Naive thymus-derived CD4-positive, alpha-beta T cell (primary cell): ENCODE measurements at regions not wholly inside any gene's neighbourhood (a gene's known extent, or its start where the extent isn't known, plus 50 kb on each side); places are given as distances from the start of the nearest gene placed in this dataset.
A peak's percentile ranks its signal among the peaks of the same experiment; 100 is the strongest.

Source experiments
- ATAC-seq: fragments of 150-1000 bp; cut with Tn5 transposase; 2 replicates; pipeline ENCODE4 v1.10.0; 2021; ENCODE audit warnings: mild to moderate bottlenecking, moderate library complexity
- CTCF ChIA-PET: fragments of 350-600 bp; sonication (Branson Sonifier 250); formaldehyde crosslinking; loops from one replicate; lab custom pipeline; 2021; ENCODE audit warnings: antibody characterized with exemption; lab: Charles Lee
- POLR2A ChIA-PET: fragments of 350-600 bp; sonication (Branson Sonifier 250); formaldehyde crosslinking; loops from one replicate; lab custom pipeline; 2021; ENCODE audit warnings: antibody characterized with exemption, inconsistent platforms; lab: Charles Lee
- DNase-seq, 9 donors: peaks; one replicate each; pipeline versions ENCODE4 v3.0.0 to v3.0.0-alpha.2; 2020 to 2022; ENCODE audit warnings: mixed read lengths in 1 of 9
- H3K27ac ChIP-seq: one replicate; pipeline ENCODE4 v1.7.0; 2013; ENCODE audit warnings: mild to moderate bottlenecking, low read depth, low read length, moderate library complexity
- H3K27me3 ChIP-seq, 2 donors: one replicate each; pipeline ENCODE4 v1.7.0; 2013; ENCODE audit warnings: low read length in 2 of 2, mild to moderate bottlenecking in 2 of 2, moderate library complexity in 2 of 2; ENCODE audit not compliant: control insufficient read depth in 2 of 2, insufficient read depth in 2 of 2
- H3K36me3 ChIP-seq, 3 experiments: 1 replicate in 2 of 3; 2 replicates in 1 of 3; pipeline ENCODE4 v1.7.0; 2013; ENCODE audit warnings: low read length in 3 of 3, mild to moderate bottlenecking in 3 of 3, moderate library complexity in 1 of 3; ENCODE audit not compliant: insufficient read depth in 3 of 3, control insufficient read depth in 2 of 3
- H3K4me1 ChIP-seq, 2 donors: one replicate each; pipeline ENCODE4 v1.7.0; 2013; ENCODE audit warnings: low read length in 2 of 2, mild to moderate bottlenecking in 2 of 2, moderate library complexity in 1 of 2; ENCODE audit not compliant: control insufficient read depth in 2 of 2, insufficient read depth in 2 of 2
- H3K4me3 ChIP-seq: 2 replicates; pipeline ENCODE4 v1.7.0; 2013; ENCODE audit warnings: mild to moderate bottlenecking, low read length
- H3K9me3 ChIP-seq, 3 experiments: 1 replicate in 2 of 3; 2 replicates in 1 of 3; pipeline ENCODE4 v1.7.0; 2013; ENCODE audit warnings: low read length in 3 of 3; ENCODE audit not compliant: control insufficient read depth in 2 of 3
- H3K27ac Mint-ChIP-seq, 9 donors: one replicate each; pipeline ENCODE4 v1.8.0; 2020 to 2022; ENCODE audit warnings: mixed read lengths in 9 of 9, mild to moderate bottlenecking in 8 of 9, moderate library complexity in 5 of 9, inconsistent platforms in 2 of 9
- H3K27me3 Mint-ChIP-seq, 5 donors: one replicate each; pipeline ENCODE4 v1.8.0; 2021 to 2022; ENCODE audit warnings: mixed read lengths in 5 of 5, mild to moderate bottlenecking in 1 of 5
- H3K36me3 Mint-ChIP-seq, 5 donors: one replicate each; pipeline ENCODE4 v1.8.0; 2020 to 2022; ENCODE audit warnings: mixed read lengths in 5 of 5, mild to moderate bottlenecking in 3 of 5, inconsistent platforms in 1 of 5
- H3K4me1 Mint-ChIP-seq, 7 donors: one replicate each; pipeline ENCODE4 v1.8.0; 2020 to 2022; ENCODE audit warnings: mixed read lengths in 7 of 7, mild to moderate bottlenecking in 3 of 7, inconsistent platforms in 1 of 7
- H3K4me3 Mint-ChIP-seq, 10 donors: one replicate each; pipeline ENCODE4 v1.8.0; 2020 to 2022; ENCODE audit warnings: mild to moderate bottlenecking in 10 of 10, mixed read lengths in 10 of 10, moderate library complexity in 6 of 10, inconsistent platforms in 2 of 10
- H3K9me3 Mint-ChIP-seq, 11 donors: one replicate each; pipeline ENCODE4 v1.8.0; 2020 to 2022; ENCODE audit warnings: mixed read lengths in 11 of 11, mild to moderate bottlenecking in 4 of 11, inconsistent platforms in 1 of 11, moderate library complexity in 1 of 11
- intact Hi-C, 2 donors: fragments of 100-400 bp; cut with micrococcal nuclease; formaldehyde crosslinking; loops; one replicate each; pipeline ENCODE4 v1.15.1; 2023

DNA sequence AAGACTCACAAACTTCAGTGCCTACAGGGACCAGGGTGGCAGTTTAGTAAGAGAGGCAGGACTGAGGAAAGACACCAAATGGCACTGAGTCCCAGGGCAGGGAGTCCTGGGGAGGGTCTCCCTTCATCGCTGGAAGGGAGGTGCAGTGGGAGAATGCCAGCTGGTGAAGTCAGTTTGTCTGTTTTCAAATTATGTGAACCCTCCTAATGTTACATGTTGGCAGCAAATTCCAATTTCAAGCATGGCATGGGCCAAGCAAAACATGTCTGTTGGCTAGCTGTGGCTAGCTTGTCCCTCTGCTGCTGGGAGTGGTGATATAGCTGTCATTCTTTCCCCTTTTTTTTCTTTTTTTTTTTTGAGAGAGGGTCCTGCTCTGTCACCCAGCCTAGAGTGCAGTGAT lies 55.9 kb upstream of the HAAO start:
- H3K36me3 ChIP-seq, result no peaks in the 10 kb centered on the region
- DNase-seq, result no peak
- H3K4me3 ChIP-seq, result no peak overlapping the region
- no peaks in the 10 kb centered on the region for H3K9me3 ChIP-seq
- H3K4me1 ChIP-seq, result no peaks in the 10 kb centered on the region
- Mint-ChIP-seq H3K36me3 (peaks cover 0 to 3% (median 0%) of the 10 kb centered on the region in 5 donors), H3K4me1 (no peaks in the 10 kb centered on the region), H3K27ac (no peak overlapping the region), H3K9me3 (peaks cover 0 to 1% (median 0%) of the 10 kb centered on the region in 11 donors), H3K4me3 (no peak overlapping the region), H3K27me3 (peaks cover 0 to 5% (median 0%) of the 10 kb centered on the region in 5 donors)
- H3K27me3 ChIP-seq, result no peaks in the 10 kb centered on the region
- no peak overlapping the region for H3K27ac ChIP-seq
- intact Hi-C loops, result no loop called here
- ChIA-PET POLR2A (no interaction called here), CTCF (interaction anchor here (0.7 to 0.8 kb wide), 2 partner anchors 11 to 884 kb away, joined by 3 read pairs; no protein-coding TSS in a partner anchor)
- no peak for ATAC-seq

DNA sequence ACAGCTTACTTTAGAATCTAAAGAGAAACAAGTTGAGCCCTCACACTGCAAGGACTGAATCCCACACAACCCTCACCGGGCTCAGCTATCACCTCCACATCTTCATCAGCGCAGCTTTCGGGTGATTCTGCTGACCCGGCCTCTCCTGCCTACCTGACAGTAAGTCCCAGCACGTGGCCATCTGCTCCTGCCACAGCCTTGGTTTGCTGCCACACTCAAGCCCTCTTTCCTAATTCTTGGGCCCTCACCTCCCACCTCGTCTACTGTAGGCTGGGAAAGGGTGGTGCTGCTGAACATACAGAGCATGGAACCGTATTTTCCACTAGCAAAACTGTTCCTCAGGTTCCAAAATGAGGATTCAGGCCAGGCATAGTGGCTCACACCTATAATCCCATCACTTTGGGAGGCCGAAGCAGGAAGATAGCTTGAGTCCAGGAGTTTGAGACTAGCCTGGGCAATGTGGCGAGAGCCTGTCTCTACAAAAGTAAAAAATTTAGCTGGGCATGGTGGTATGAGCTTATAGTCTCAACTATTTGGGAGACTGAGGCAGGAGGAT lies 55.3 kb upstream of the HAAO start:
- Mint-ChIP-seq H3K27ac (no peak overlapping the region), H3K9me3 (peaks cover 0 to 1% (median 0%) of the 10 kb centered on the region in 11 donors), H3K27me3 (peaks cover 0 to 5% (median 0%) of the 10 kb centered on the region in 5 donors), H3K36me3 (peaks cover 0 to 3% (median 0%) of the 10 kb centered on the region in 5 donors), H3K4me3 (no peak overlapping the region), H3K4me1 (no peaks in the 10 kb centered on the region)
- DNase-seq (no peak), ATAC-seq (no peak)
- Histone ChIP-seq H3K9me3 (no peaks in the 10 kb centered on the region), H3K27ac (no peak overlapping the region), H3K4me3 (no peak overlapping the region), H3K27me3 (no peaks in the 10 kb centered on the region), H3K4me1 (no peaks in the 10 kb centered on the region), H3K36me3 (no peaks in the 10 kb centered on the region)
- POLR2A ChIA-PET, result no interaction called here
- CTCF ChIA-PET, result interaction anchor here (0.7 kb wide), 1 partner anchor 885 kb away, joined by 3 read pairs; no protein-coding TSS in a partner anchor
- intact Hi-C loops, result no loop called here

DNA sequence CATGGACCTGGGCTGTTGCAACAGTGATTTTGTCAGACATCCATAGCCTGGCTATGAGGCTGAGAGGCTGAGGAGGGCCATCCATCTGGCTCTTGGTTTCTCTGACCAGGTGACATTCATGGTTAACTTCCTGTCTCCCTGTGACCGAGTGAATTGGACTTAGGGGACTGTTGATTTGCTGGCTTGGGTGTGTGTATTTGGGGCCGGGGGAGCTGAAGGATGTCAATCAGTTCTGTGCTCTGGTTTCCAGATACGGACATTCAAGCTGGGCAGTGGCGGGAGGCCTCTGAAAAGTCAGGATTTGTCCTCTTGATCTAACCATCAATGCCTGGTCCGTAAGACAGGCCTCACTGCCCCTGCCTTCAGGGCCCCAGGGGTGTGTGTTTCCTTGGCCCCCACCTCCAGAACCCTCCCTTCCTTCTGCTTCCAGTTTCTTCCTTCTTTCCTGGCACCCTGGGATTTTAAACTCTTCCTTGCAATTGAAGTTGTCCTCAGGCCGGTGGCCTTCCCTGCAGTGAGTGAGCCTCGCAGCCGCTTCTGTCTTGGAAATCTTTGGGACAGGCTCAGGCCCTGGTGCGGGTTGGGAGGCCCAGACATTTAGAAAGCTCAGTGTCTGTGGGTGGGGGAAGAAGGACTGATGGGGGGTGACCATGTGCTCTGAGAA lies 54.7 kb upstream of the HAAO start:
- Histone ChIP-seq H3K4me3 (no peak overlapping the region), H3K27me3 (no peaks in the 10 kb centered on the region), H3K27ac (no peak overlapping the region), H3K4me1 (no peaks in the 10 kb centered on the region), H3K36me3 (no peaks in the 10 kb centered on the region), H3K9me3 (no peaks in the 10 kb centered on the region)
- Mint-ChIP-seq H3K4me3 (no peak overlapping the region), H3K27me3 (peaks cover 0 to 5% (median 0%) of the 10 kb centered on the region in 5 donors), H3K4me1 (no peaks in the 10 kb centered on the region), H3K9me3 (peaks cover 0 to 1% (median 0%) of the 10 kb centered on the region in 11 donors), H3K36me3 (peaks cover 0 to 3% (median 0%) of the 10 kb centered on the region in 5 donors), H3K27ac (peak overlapping the region in 1 of 9 donors; percentile 30)
- CTCF ChIA-PET, result no interaction called here
- POLR2A ChIA-PET, result interaction anchor here (0.6 kb wide), 1 partner anchor 37 kb away, joined by 3 read pairs; no protein-coding TSS in a partner anchor
- intact Hi-C loops, result no loop called here
- no peak for ATAC-seq
- no peak for DNase-seq

DNA sequence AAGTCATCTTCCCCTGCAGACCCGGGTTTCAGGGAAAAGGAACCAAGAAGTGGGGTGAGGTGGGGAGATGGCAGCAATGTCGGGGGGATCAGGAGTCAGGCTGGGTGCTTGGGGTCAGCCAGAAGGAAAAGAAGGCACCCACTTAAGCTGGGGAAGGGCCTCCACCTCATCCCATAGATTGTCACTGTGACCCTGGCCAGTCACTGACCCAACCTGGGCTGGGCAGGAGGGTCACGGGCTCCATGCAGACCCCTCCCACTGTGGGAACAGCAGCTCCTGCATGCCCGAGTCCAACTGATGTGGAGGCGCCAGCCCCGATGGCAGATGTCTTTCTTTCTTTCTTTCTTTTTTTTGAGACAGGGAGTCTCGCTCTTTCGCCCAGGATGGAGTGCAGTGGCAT lies 53.6 kb upstream of the HAAO start:
- no peak overlapping the region for H3K4me3 ChIP-seq
- H3K9me3 Mint-ChIP-seq, result no peaks in the 10 kb centered on the region
- ChIA-PET POLR2A (no interaction called here), CTCF (no interaction called here)
- peaks cover 0 to 5% (median 0%) of the 10 kb centered on the region in 5 donors for H3K27me3 Mint-ChIP-seq
- intact Hi-C loops, result no loop called here
- no peak overlapping the region for H3K27ac Mint-ChIP-seq
- no peaks in the 10 kb centered on the region for H3K4me1 Mint-ChIP-seq
- H3K36me3 Mint-ChIP-seq, result peaks cover 0 to 3% (median 0%) of the 10 kb centered on the region in 5 donors
- no peak overlapping the region for H3K27ac ChIP-seq
- no peaks in the 10 kb centered on the region for H3K9me3 ChIP-seq
- no peak for ATAC-seq
- H3K36me3 ChIP-seq, result no peaks in the 10 kb centered on the region
- H3K27me3 ChIP-seq, result no peaks in the 10 kb centered on the region
- no peak overlapping the region for H3K4me3 Mint-ChIP-seq
- H3K4me1 ChIP-seq, result no peaks in the 10 kb centered on the region
- DNase-seq, result no peak

DNA sequence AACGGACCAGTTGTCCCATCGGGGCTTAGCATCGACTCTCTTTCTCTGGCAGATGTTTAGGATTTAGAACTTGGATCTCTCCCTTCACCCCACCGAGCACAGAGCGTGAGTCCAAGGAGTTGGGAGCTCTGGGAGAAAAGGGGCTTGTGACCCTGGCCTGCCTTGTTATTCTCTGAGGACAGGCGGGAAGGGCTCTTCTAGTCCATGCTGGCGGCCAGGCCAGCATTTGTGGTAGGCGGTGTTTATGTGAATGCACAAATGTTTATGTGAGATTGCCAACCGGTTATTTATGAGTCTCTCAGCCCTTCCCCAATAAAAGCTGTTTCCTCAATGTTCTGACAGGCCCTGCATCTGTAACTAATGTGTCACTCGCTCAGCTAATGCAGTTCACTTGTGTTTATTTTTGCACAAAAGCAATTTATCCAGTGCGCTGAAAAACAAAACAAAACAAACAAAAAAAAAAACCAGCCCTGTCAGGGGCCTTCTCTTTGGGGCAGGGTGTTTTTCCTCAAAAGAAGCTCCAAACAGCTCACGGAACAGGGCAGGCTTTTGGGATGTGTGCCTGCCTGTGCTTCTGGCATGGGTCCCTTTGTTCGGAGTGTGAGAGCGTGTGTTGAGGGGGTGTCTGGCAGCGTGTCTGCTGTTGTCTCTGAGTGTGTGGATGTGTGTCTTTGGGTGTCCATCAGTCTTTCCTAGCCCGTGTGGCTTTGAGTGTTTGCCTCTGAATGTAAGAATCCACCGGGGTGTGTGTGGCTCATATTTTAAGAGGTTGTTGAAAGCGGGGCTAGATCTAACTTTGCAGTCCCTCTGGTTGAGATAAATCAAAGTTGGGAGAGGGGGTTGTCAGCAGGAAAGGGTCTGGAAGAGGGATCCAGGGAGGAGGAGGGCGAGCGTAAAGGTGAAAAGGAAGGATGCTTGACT lies 52.8 kb upstream of the HAAO start:
- Histone ChIP-seq H3K4me3 (no peak overlapping the region), H3K9me3 (no peaks in the 10 kb centered on the region), H3K4me1 (no peaks in the 10 kb centered on the region), H3K36me3 (no peaks in the 10 kb centered on the region), H3K27ac (no peak overlapping the region), H3K27me3 (no peaks in the 10 kb centered on the region)
- Mint-ChIP-seq H3K4me1 (no peaks in the 10 kb centered on the region), H3K27ac (peak overlapping the region in 1 of 9 donors; percentile 71), H3K27me3 (peaks cover 0 to 5% (median 0%) of the 10 kb centered on the region in 5 donors), H3K36me3 (peaks cover 0 to 3% (median 0%) of the 10 kb centered on the region in 5 donors), H3K9me3 (no peaks in the 10 kb centered on the region), H3K4me3 (no peak overlapping the region)
- DNase-seq (no peak), ATAC-seq (no peak)
- intact Hi-C loops, result no loop called here
- ChIA-PET POLR2A (no interaction called here), CTCF (interaction anchor here (0.7 kb wide), 1 partner anchor 333 kb away, joined by 3 read pairs; no protein-coding TSS in a partner anchor)

DNA sequence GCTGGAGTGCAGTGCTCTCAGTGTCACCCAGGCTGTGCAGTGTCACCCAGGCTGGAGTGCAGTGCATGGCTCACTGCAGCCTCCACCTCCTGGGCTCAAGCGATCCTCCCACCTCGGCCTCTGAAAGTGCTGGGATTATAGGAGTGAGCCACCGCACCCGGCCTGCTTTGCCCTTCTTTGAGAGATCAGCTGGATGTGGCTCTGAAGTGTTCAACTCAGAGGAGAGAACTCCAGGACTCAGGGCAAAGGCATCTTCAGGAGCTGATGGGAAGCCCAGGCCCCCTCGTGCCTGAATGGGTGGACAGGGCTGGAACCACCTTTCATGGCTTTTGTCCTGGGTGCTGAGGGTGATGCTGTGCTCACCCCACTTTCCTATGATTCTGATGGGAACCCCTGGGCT lies 52.0 kb upstream of the HAAO start:
- H3K9me3 ChIP-seq, result no peaks in the 10 kb centered on the region
- peaks cover 0 to 5% (median 0%) of the 10 kb centered on the region in 5 donors for H3K27me3 Mint-ChIP-seq
- no peak overlapping the region for H3K4me3 Mint-ChIP-seq
- no peak for ATAC-seq
- H3K4me1 ChIP-seq, result no peaks in the 10 kb centered on the region
- H3K27ac Mint-ChIP-seq, result no peak overlapping the region
- no peak for DNase-seq
- H3K36me3 ChIP-seq, result no peaks in the 10 kb centered on the region
- peaks cover 0 to 3% (median 0%) of the 10 kb centered on the region in 5 donors for H3K36me3 Mint-ChIP-seq
- no peaks in the 10 kb centered on the region for H3K9me3 Mint-ChIP-seq
- H3K27me3 ChIP-seq, result no peaks in the 10 kb centered on the region
- POLR2A ChIA-PET, result no interaction called here
- no peak overlapping the region for H3K27ac ChIP-seq
- intact Hi-C loops, result no loop called here
- H3K4me3 ChIP-seq, result no peak overlapping the region
- H3K4me1 Mint-ChIP-seq, result no peaks in the 10 kb centered on the region
- CTCF ChIA-PET, result no interaction called here
